Calu3 (cell line): ENCODE measurements at regions not wholly inside any gene's neighbourhood (a gene's known extent, or its start where the extent isn't known, plus 50 kb on each side); places are given as distances from the start of the nearest gene placed in this dataset.
A peak's percentile ranks its signal among the peaks of the same experiment; 100 is the strongest.

ENCODE experiments used
- BruUV-seq: library from RNA; stranded (reverse); fragments of 400-500 nt; replicated peaks from 2 replicates; lab custom pipeline; 2021; lab: Mats Ljungman, UMichigan
- CTCF ChIA-PET: fragments of 300-600 bp; sonication (Branson Sonifier 250); formaldehyde crosslinking; loops from one replicate; lab custom pipeline; 2022; ENCODE audit warnings: antibody characterized with exemption; lab: Charles Lee
- DNase-seq: peaks from one replicate; pipeline ENCODE4 v3.0.0; 2022
- H3K27ac Mint-ChIP-seq: one replicate; pipeline ENCODE4 v1.8.0; 2022; ENCODE audit warnings: mixed read lengths; ENCODE audit not compliant: unreplicated experiment
- H3K27me3 Mint-ChIP-seq: one replicate; pipeline ENCODE4 v1.8.0; 2022; ENCODE audit warnings: mixed read lengths; ENCODE audit not compliant: unreplicated experiment
- H3K36me3 Mint-ChIP-seq: one replicate; pipeline ENCODE4 v1.8.0; 2022; ENCODE audit warnings: mild to moderate bottlenecking, moderate library complexity, mixed read lengths; ENCODE audit not compliant: insufficient read depth, unreplicated experiment
- H3K4me1 Mint-ChIP-seq: one replicate; pipeline ENCODE4 v1.8.0; 2022; ENCODE audit warnings: mild to moderate bottlenecking, low read depth, mixed read lengths; ENCODE audit not compliant: unreplicated experiment
- H3K4me3 Mint-ChIP-seq: one replicate; pipeline ENCODE4 v1.8.0; 2022; ENCODE audit warnings: mild to moderate bottlenecking, low read depth, moderate library complexity, mixed read lengths; ENCODE audit not compliant: unreplicated experiment
- H3K9me3 Mint-ChIP-seq: one replicate; pipeline ENCODE4 v1.8.0; 2022; ENCODE audit warnings: low read depth, mixed read lengths; ENCODE audit not compliant: unreplicated experiment
- CTCF ChIP-seq: fragments of 200-600 bp; IDR thresholded peaks from one replicate; pipeline ENCODE4 v1.8.0; 2022; ENCODE audit warnings: antibody characterized with exemption; ENCODE audit not compliant: unreplicated experiment
- intact Hi-C: fragments of 100-400 bp; cut with micrococcal nuclease; formaldehyde crosslinking; loops from one replicate; pipeline ENCODE4 v1.10.0; 2022; ENCODE audit not compliant: unreplicated experiment

GRCh38 chr11:19555266-19555665 is 157.4 kb upstream of the NAV2 start:
- CTCF ChIA-PET, result interaction anchor here (0.6 to 1.8 kb wide), 5 partner anchors 228 to 485 kb away, joined by 3 to 4 read pairs (median 3); no protein-coding TSS in a partner anchor
- intact Hi-C loops, result loop anchor here (2.0 to 10.0 kb wide), 2 partner anchors 296 to 570 kb away; no protein-coding TSS in a partner anchor
- no peaks in the 10 kb centered on the region for H3K9me3 Mint-ChIP-seq
- peaks cover 8% of the 10 kb centered on the region for H3K4me1 Mint-ChIP-seq
- no TSS peak for BruUV-seq
- no peak overlapping the region for H3K27ac Mint-ChIP-seq
- peaks cover 64% of the 10 kb centered on the region for H3K27me3 Mint-ChIP-seq
- DNase-seq, result no peak
- TF ChIP-seq CTCF, result no peak
- H3K4me3 Mint-ChIP-seq, result no peak overlapping the region
- H3K36me3 Mint-ChIP-seq, result no peaks in the 10 kb centered on the region

DNA sequence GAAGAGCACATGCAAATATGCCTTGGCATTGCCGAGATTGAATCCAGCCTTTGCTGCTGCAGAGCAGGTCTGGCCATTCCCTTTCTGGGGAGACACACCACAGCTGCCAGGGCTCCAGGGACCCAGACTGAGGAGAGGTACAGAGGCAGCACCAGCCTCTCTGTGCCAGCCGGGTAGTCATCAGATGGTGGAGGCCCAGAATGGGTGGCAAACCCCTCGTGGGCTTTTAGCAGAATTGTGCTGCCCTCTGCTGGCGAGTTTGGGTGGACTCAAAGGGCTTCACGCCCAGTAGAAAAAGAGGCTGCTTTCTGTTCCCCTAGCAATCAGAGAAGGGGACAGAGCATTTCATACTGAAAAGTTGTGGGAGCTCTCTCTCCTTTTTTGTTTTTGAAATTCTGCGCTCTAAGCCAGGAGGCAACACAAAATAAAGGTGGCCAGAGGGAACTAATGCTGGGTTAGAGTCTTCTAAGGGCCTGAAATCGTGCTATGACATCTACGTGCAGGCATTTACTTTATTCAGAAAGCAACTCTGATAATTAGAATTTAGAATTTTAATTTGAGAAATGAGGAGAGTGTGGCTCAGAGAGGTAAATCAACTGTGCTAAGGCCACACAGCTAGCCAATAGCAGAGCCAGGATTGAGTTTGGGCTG is 158.8 kb upstream of the NAV2 start:
- CTCF ChIA-PET, result interaction anchor here (1.3 to 1.8 kb wide), 2 partner anchors 227 to 483 kb away, joined by 3 to 4 read pairs; no protein-coding TSS in a partner anchor
- Mint-ChIP-seq H3K4me3 (no peak overlapping the region), H3K9me3 (no peaks in the 10 kb centered on the region), H3K36me3 (no peaks in the 10 kb centered on the region), H3K27me3 (peaks cover 70% of the 10 kb centered on the region), H3K27ac (no peak overlapping the region), H3K4me1 (peaks cover 8% of the 10 kb centered on the region)
- peak; percentile 78 for TF ChIP-seq CTCF
- peak; percentile 86 for DNase-seq
- no TSS peak for BruUV-seq
- intact Hi-C loops, result loop anchor here (1.0 to 10.0 kb wide), 4 partner anchors 231 to 571 kb away; no protein-coding TSS in a partner anchor

DNA sequence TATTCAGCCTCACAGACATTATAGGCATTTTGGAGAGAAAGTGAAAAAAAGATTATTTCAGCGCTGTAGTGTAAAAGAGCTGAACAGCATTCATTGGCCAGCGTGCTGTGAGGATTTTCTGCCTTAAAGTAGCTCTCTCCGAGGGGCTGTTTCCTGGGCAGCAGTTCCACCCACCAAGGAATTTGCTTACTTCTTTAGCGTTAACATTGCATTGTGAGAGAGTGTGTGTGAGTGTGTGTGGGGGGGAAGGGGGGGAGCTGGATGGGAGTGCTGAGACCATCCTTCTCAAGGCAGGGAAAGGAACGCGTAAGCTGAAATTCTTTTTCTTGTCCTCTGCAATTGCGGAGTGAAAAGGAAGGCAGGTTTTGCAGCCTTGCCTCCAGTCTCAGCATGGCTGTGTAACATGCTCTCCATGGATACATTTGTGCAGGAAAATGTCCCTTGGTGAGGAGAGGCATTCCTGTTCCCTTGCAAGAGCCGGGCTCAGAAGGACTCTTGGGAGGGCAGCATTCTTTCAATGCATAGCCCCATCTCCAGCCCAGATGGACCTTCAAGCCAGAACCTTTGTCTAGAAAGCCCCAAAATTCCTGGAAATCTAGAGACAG is 159.9 kb upstream of the NAV2 start:
- peaks cover 80% of the 10 kb centered on the region for H3K27me3 Mint-ChIP-seq
- DNase-seq, result no peak
- no peak for TF ChIP-seq CTCF
- no peaks in the 10 kb centered on the region for H3K36me3 Mint-ChIP-seq
- BruUV-seq, result no TSS peak
- H3K4me3 Mint-ChIP-seq, result no peak overlapping the region
- CTCF ChIA-PET, result interaction anchor here (0.9 to 1.1 kb wide), 3 partner anchors 224 to 293 kb away, joined by 3 to 4 read pairs (median 3); no protein-coding TSS in a partner anchor
- peaks cover 7% of the 10 kb centered on the region for H3K4me1 Mint-ChIP-seq
- intact Hi-C loops, result loop anchor here (1.0 to 10.0 kb wide), 3 partner anchors 229 to 572 kb away; no protein-coding TSS in a partner anchor
- no peaks in the 10 kb centered on the region for H3K9me3 Mint-ChIP-seq
- H3K27ac Mint-ChIP-seq, result no peak overlapping the region

GRCh38 chr11:19552161-19552560 is 160.5 kb upstream of the NAV2 start:
- H3K4me3 Mint-ChIP-seq, result no peak overlapping the region
- no peaks in the 10 kb centered on the region for H3K36me3 Mint-ChIP-seq
- TF ChIP-seq CTCF, result no peak
- H3K4me1 Mint-ChIP-seq, result peaks cover under 1% of the 10 kb centered on the region
- DNase-seq, result no peak
- CTCF ChIA-PET, result interaction anchor here (1.0 to 1.1 kb wide), 2 partner anchors 223 to 226 kb away, joined by 3 to 4 read pairs; no protein-coding TSS in a partner anchor
- H3K27me3 Mint-ChIP-seq, result peaks cover 86% of the 10 kb centered on the region
- no peak overlapping the region for H3K27ac Mint-ChIP-seq
- H3K9me3 Mint-ChIP-seq, result no peaks in the 10 kb centered on the region
- intact Hi-C loops, result loop anchor here (10.0 kb wide), 1 partner anchor 573 kb away; no protein-coding TSS in a partner anchor
- BruUV-seq, result no TSS peak
